A673 (cell line): ENCODE measurements at regions not wholly inside any gene's neighbourhood (a gene's known extent, or its start where the extent isn't known, plus 50 kb on each side); places are given as distances from the start of the nearest gene placed in this dataset.

Experiments used
- EZH2 ChIP-seq: fragments of 200-600 bp; sonication (generic); IDR thresholded peaks from 2 replicates; pipeline ENCODE4 v1.6.1; 2017; ENCODE audit warnings: borderline replicate concordance, low read depth, mild to moderate bottlenecking, mixed read lengths, antibody characterized with exemption, low read length; ENCODE audit not compliant: poor library complexity, severe bottlenecking
- TF ChIP-seq, protein P1 (sequence below): fragments of 300-800, 200-600 bp; sonication (generic); conservative IDR thresholded peaks from 2 replicates; pipeline ENCODE4 v1.5.1; 2017; ENCODE audit warnings: low read depth, mild to moderate bottlenecking, antibody characterized with exemption, low read length, moderate library complexity, mixed read lengths

DNA sequence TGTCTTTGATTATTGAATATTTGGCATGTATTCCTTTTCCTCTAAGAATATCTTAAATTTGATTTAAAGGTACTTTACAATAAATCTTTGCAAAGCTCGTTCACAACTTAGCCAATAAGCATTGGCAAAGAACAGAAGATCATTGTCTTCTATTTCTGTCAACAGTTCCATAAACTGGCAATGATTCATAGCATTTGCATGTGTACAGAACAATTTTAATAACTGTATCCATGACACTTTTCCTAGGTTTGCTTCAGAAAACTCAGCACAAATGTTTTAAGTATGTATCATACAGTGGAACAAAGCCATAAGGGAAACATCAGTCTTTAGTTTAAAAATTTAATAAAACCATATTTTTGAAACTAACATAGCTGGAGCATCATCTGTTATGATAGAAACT, 462.7 kb upstream of the RPS6KA3 start:
- TF ChIP-seq, protein P1, sequence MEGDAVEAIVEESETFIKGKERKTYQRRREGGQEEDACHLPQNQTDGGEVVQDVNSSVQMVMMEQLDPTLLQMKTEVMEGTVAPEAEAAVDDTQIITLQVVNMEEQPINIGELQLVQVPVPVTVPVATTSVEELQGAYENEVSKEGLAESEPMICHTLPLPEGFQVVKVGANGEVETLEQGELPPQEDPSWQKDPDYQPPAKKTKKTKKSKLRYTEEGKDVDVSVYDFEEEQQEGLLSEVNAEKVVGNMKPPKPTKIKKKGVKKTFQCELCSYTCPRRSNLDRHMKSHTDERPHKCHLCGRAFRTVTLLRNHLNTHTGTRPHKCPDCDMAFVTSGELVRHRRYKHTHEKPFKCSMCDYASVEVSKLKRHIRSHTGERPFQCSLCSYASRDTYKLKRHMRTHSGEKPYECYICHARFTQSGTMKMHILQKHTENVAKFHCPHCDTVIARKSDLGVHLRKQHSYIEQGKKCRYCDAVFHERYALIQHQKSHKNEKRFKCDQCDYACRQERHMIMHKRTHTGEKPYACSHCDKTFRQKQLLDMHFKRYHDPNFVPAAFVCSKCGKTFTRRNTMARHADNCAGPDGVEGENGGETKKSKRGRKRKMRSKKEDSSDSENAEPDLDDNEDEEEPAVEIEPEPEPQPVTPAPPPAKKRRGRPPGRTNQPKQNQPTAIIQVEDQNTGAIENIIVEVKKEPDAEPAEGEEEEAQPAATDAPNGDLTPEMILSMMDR = no peak
- no peak for TF ChIP-seq EZH2
